ENCODE measurements at regions not wholly inside any gene's neighbourhood (a gene's known extent, or its start where the extent isn't known, plus 50 kb on each side); places are given as distances from the start of the nearest gene placed in this dataset.
A peak's percentile ranks its signal among the peaks of the same experiment; 100 is the strongest.

DNA sequence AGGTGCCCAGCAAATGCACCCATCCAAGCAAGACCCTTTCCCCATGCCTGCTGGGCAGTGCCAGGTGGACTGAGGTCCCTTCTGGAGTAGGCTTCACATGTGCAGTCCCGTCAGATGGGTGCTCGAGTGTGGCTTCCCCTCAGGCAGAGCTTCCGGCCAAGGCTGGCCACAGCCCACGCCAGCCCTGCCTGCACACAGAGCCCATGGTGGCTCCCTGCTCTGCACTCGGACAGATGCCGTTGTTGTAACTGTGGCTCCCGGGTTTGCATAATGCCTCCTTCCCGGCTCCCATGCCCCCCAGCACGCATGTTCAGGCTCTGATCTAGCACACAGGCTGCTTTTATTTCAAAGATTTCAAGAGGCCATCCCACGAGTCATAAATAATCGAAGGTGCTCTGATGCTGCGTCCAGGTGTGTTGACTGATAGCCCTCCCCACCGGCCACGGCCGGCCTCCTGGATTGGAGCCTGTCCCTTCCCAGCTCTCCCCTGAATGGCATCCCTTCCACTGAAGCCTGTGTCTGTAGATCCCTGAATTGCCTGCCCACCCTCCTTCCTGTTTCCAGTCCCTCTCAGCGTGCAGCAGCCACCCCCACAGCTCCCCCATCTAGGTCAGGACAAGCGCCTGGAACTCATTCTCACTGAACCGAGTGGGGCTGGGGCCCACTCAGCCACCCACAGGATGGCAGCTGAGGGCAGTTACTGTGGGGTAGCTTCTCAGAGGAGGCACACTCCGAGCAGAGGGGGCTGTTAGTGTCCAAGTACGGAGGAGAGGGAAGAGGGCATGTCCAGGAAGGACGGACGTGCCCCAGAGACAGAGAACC lies 100.0 kb upstream of the LINGO1 start:
- DNase-seq, result no peak

DNA sequence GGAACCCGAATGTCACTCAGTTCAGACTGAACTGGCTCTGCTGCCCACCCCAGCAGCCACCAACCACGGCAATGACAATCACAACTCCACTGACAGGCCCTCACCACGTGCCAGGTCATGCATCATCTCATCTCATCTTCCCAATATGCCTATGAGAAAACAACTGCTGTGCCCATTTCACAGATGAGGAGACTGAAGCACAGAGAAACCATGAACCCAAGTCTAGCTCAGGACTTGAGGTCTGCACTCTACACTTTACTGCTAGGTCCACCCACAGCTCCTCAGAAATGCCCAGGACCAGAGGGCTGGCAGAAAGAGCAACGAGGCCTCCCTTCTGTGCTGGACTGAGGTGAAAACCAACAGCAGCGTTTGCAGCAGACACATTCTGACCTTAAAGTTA lies 99.2 kb upstream of the LINGO1 start:
- no peak for DNase-seq

DNA sequence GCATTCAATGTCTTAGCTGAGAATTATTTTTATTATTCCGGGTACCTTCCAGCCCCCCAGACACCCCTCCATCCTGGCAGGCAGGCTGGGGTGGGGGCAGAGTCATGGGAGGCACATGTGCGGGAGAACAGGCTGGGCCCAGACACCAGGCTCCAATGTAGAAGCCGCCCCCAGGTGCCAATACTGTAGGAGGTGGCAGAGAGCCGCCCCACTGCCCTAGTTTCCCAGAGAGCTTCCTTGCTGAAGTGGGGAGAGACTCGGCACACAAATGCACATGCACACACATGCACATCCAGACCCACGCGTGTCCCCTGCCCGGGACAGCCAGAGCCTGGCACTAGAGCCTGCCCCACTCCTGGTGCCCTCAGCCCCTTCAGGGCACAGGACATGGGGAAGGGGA lies 98.4 kb upstream of the LINGO1 start:
- DNase-seq, result no peak

DNA sequence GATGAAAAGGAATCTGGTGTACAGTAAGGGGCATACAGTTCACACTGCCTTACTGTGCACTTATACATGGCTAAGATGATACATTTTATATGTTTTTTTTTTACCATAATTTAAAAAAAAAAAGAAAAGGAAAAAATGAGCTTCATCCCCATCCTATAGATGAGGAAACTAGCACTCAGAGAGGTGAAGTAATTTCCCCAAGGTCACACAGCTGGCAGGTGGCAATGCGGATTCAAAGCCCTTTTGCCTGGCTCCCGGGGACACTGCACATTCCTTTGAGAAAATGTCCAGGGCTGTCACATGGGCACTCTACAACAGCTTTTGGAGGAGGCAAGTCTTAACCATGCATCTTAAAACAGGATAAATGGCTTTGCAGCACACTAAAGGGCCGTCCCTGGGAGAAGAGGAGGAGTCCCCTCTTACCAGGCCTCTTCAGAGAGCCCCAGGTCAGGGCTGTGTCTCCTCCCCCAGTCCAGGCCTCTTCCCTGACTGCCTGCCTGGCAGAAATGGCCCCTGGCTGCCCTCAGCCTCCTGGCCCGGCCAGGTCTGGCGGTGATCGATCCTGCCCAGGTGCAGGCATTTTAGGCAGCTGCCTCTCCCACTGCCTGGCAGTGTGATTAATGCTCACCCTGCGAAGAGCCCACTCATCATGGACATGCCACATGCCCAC lies 95.1 kb upstream of the LINGO1 start:
- no peak for DNase-seq

DNA sequence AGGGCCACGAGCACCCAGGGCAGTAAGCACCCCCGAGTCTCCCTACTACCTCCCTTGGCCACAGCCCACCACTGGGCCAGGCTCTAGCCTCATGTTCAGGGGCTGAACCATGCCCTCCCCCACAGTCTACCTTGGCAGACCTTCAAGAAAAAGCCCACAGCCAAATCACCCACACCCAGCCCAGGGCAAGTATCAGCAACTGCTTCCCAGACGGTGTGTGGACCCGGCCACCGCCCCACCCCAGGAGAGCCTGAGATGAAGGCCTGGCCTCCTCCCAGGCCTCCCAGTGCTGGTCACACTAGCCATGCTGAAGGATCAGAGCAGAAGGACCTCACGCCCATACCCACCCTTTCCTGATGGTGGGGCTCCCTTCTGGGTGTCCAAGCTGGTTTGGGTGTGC lies 92.0 kb upstream of the LINGO1 start:
- DNase-seq, result no peak

DNA sequence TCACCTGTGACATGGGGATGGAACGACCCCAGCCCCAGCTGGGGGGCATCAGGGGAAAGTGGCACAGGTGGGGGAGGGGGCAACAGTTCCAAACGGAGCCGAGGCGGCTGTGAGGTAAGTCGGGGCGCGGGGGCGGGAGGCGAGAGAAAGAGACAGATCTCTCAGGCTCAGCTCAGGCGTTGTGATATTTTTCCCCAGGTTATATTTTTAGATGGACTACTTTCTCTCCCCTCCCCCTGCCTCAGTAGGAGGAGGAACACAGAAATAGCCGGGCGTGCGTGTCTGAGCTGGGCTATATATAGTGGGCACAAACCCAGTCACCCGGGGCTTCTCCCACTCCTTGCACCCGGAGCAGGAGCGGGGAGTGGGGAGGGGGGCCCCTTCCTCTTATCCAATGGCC lies 91.0 kb upstream of the LINGO1 start:
- DNase-seq, result no peak

DNA sequence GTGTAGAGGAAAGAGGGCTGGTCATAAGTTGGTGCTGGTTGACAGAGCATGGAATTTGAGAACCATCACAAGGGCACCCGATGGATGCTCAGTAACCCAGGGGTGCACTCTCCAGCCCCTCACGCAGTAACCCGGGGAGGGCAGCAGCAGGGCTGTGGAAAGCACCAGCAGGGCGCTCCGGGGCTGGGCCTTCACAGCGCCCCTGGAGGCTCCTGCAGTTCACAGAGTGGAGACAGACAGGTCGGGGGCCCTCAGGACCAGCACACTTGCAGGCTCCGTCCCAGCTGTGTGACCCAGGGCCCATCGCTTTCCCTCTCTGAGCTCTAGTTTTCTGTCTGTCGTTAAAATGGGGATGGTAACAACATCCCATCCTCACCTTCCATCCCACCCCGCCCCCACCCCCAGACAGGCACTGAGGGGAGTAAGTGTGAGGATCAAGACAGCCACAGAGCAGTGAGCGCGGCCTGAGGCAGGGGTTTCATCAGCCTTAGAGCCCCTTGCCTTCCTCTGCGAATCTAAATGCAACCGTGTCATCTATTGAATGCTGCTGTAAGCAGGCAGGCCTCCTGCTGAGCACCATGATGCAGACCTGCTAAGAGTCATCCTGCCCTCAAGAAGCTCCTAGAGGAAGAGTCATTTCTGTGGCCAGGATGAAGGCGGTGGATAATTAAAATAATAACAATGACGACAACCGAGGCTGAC lies 90.2 kb upstream of the LINGO1 start:
- DNase-seq, result no peak

DNA sequence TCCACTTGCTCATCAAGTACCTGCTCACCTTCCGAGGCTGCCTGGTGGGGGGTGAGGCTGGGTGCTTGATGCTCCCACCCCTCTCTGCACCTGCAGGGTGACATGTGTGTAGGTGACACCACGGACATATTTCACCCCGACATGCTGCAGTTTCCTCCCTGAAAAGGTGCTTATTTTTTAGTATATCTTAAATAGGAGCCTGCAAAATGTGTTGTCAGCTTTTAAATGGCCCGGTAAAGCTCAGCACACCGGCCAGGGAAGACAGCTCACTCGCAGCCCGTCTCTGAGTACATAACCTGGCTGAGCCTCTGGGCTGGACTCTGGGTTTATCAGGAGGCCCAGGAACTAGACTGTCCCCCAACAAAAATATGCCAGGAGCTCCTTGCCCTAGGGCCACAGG lies 89.3 kb upstream of the LINGO1 start:
- no peak for DNase-seq

DNA sequence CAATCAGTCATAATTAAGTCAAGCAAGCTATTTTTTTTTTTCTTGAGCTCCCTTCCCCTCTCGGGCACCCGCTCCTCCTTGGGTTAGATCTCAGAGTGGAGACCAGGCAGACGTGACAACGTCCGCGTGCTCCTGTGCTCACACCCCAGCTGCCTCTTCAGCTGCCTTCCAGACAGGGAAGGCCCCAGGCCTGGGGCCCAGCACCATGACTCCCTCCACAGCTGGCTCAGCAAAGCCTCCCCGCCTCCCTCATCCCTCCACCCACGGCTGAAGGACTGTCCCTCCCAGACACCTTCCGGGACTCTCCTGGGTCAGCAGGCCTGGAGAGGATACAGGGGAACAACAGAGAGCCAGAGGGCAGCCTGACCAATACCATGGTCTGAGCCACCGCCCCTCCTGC lies 87.9 kb upstream of the LINGO1 start:
- peak; percentile 69 for DNase-seq

DNA sequence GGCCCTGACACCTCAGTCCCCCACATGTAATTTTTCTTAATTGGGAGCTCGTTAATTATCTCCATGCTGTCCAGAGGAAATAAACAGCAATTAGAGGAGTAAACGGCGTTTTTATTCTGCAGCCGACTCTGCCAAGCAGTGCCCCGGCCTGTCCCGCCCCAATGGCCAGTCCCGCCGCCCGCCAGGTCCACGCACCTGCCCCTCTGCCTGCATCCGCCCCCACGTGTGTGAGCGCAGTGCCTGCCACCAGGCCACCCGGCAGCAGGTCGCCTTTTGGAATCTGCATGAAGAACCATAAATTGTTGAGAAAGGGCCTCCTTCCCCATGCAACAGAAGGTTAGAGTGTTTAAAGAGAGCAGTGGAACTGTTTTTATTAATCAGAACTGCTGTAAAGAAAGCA lies 87.5 kb upstream of the LINGO1 start:
- no peak for DNase-seq

DNA sequence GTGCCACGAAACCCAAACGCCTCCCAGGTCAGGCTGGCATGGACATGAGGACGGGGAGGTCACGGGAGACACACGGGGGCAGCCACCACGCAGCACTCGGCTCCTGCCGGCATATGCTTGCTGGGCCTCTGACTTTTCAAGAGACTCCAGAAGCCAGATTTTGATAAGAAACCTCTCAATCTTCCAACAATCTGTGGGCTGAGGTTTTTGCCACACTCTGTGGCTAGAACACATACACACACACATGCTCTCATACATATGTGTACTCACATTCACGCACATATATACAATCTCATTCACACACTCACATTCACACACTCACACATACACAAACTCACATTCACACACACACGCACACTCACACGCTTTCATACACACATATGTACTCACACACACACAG lies 86.7 kb upstream of the LINGO1 start:
- no peak for DNase-seq

DNA sequence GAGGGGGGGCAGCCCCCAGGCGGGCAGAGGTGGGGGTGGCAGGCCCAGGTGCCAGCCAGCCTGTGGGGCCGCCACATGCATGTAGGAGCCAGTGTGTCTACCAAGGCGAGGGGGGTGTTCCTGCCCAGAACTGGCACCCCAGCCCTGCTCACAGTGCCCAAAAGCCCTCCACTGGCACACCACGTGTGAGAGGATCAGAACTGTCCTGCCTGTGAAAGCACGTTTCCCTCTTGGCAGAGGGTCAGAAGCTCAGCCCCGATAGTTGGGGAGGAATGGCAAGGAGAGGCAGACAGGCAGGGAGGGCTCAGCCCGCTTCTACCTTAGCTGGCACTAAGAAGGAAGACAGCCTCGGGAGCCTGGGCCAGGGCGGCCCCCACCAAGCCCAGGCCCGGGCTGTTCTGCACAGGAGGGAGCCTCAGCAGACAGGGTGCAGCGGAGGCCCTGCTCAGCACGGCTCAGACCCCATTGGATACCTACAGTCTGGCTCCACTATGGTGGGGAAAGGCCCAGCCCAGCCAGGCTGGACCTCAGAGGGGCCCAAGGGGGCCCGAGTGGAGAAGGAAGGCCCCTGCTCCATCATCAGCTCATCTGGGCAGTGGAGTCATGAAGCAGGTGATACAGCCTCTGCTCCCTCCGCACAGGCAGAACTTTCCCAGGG lies 84.8 kb upstream of the LINGO1 start:
- DNase-seq, result no peak

DNA sequence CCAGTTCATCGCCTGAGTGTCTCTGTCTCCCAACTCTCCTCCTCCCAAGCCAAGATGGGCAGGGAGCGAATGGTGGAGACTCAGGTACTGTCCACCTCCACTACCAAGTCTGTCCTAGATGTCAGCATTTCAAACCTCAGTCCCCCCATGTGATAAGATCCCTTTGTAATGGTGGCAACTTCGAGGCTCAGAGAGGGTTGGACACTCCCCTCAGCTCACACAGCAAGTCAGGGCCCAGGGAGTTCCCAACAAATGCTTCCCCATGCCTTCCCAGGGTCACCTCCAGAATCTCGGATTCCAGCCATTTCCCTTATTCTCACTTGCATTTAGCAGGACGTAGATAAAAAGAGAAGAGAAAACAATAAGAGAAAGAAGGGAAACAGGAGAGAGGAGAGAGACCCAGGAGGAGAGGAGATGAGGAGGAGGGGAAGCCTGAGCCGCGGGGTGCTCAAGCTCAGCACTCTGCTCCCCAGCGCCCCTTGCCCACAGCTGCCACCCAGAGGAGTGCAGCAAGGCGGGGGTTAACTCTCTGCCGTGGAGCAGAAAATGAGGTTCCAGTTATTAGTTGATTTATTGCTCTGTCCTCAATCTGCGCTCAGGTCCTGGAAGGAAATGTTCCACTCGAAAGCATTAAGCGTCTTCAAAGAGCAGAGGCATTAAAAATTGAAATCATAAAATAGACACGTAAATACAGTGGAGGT lies 84.1 kb upstream of the LINGO1 start:
- DNase-seq, result no peak

DNA sequence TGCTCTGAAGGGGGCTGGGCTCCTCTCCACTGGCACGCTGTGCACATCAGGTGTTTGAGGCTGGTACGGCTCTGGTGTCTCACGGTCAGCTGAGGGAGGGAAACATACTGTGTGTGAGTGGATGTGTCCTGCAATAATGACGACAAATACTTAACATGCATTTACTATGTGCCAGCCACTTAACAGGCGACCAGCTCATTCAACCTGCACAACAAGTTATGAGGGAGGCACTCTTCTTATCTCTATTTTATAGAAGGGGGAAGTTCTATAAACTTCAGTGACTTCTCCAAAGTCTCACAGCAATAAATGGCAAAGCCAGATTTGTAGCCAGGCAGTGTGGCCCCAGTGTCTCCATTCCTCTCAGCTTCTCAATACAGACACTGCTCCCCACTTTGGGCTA lies 83.1 kb upstream of the LINGO1 start:
- DNase-seq, result no peak

DNA sequence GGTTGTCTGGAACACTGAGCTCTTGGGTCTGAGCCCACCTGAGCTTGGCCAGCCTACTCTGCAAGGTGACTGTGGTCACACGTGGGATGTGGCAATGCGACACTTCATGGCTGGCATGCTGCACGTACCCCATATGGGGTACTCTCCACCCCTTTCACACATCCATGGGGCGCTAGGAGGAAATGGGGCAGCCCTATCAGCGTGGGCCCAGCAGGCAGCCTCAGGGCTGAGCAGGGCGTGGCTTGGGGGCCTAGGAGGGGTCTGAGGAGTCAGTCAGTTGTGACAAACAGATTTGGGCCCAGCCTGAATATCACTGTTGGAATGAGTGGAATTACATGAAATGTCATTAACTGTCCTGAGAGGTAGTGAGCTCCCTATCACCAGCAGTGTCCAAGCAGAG lies 82.3 kb upstream of the LINGO1 start:
- no peak for DNase-seq

DNA sequence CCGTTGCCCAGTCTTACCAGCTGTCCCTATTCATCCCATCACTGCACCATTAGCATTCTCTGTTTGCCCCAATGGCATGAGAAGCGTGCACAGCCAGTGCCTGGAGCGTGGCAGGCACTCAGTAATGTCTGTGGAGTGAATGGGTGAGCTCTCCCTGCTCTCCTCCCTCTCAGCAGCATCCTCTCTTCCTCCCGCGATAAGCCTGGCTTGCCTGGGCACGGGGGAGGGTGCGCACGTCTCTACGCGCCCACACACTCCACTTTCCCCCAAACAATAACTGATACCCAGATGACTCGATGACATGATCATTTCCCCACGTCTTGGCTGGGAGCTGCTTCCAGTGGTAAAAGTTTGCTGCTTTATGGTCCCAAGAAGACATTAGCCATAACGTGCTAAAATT lies 81.8 kb upstream of the LINGO1 start:
- no peak for DNase-seq

DNA sequence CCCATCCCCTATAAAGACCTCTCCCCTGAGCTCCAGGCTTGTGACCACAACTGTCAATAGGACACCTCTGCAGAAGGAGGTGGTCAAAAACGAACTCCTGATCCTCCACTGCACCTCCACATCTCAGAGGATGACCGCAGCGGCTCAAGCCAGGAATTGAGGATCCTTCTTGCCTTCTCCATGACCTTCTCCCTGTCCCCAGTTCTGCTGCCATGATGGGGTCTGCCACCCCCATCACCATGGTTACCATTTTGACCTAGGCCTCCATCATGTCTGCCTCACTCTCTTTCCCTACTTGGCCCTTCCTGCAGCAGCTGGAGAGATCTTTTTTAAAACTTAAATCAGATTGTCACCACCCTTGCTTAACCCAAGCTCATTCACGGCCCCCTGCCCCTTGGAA lies 81.3 kb upstream of the LINGO1 start:
- no peak for DNase-seq

DNA sequence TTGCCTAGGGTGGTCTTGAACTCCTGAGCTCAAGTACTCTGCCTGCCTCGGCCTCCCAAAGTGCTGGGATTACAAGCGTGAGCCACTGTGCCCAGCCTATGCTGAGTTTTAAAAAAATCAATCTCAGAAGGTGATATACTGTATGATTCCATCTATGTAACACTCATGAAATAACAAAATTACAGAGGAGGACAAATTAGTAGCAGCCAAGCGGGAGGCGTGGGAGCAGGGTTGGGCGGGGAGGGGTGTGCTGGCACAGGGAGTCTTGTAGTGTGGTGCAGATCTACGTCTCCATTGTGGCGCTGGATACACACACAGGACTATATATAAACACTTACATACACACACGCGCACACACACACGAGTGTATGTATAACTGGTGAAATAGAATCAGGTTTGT lies 80.6 kb upstream of the LINGO1 start:
- DNase-seq, result no peak

DNA sequence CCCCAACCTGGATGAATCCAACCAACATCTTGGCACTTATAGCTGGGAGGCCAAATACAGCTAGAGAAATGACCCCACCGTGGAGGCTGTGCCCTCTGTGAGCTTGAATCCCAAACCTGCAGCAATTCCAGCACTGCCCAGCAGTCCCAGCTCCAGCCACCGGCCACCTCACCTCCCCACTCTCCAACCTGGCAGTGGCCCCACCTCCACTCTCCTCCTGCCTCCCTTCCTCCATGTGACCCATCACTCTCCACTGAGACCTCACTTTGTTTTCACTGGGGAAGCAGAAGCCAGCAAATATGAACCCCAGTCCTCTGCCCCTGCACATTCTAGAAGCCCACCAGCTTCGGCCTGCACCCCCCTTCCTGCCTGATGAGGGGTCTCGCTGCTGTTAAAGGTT lies 79.7 kb upstream of the LINGO1 start:
- no peak for DNase-seq

DNA sequence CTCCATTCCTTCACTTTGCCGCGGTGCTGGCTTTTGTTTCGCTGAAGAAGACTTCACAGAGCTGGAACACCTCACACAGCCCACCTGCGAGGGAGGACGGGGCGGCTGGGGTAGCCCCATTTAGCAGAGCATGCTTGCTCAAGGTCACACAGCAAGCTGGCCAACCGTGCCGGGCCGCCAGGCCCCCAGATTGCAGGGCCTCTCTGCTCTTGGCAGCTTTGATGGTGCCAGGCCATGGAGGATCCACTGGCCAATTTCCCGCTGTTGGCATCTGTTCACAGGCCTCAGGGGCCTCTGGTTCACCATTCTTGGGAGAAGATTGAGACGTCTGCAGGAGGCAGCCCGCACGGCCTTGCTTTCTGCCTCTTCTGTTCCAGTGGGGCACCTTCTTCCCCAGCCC lies 77.9 kb upstream of the LINGO1 start:
- DNase-seq, result no peak

DNA sequence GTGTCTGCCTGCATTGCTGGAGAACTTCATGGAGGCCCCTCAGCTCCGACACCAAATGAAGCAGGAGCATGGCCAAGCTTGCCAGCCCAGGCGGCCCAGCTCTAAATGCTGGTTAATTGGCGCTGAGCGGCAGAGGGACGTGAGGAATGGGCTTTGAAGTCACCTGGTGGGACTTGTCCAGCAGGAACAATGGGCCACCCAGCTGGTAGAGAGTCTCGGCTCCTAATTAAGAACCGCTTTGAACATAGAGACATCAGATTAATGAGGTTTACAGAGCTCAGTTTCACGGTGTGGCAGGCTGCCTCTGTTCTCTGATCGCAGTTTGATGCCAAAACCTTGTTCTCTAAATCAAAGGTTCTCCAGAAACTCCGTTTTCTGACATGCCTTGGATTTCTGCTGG lies 77.5 kb upstream of the LINGO1 start:
- no peak for DNase-seq

DNA sequence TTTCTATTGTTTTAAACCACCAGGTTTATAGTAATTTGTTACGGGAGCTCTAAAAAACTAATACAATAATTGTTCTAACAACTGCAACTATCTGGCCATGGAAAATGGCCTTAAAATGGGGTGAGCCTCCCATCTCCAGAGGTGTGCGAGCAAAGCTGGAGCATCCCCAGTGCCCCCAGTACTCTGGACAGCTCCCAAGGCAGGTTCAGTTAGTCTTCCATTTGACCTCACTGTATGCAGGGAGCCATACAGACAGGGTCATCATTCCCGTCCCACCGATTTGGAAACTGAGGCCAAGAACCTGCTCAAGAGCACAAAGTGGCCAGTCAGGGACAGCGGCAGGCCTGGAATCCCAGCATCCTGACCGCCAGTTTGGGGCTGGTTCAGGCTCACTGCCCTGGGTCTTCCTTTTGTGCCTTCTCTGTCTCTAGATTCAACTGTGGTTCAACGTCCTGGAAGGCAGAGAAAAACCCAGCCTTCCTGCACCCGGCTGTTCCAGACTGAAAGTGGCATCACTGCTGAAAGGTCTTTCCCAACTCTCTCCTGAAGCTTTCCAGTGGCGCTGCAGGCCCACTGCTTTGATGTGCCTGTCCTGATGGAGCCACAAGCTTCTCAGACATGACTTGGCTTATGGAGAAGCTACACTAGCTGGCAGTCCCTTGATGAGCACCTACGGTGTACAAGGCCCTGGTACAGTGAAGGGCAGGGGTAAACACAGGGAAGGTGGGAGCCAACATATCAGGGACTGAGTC lies 76.6 kb upstream of the LINGO1 start:
- no peak for DNase-seq

Measured in tongue (tissue), 1 donor.